ENCODE measurements at regions not wholly inside any gene's neighbourhood (a gene's known extent, or its start where the extent isn't known, plus 50 kb on each side); places are given as distances from the start of the nearest gene placed in this dataset.

GRCh38 chr10:94111367-94111766 lies 117.6 kb downstream of the PLCE1 start:
- TF ChIP-seq CTCF (conservative IDR thresholded peaks at IDR 0.05; ENCODE audit: low read length) (no peak), EZH2phosphoT487 (IDR thresholded peaks at IDR 0.05; ENCODE audit: borderline replicate concordance, low read depth, low read length) (no peak)
